GM12874 (cell line): ENCODE measurements at regions not wholly inside any gene's neighbourhood (a gene's known extent, or its start where the extent isn't known, plus 50 kb on each side); places are given as distances from the start of the nearest gene placed in this dataset.

ENCODE experiments used
- TF ChIP-seq, protein P1 (sequence below): IDR thresholded peaks from 2 replicates; pipeline ENCODE4 v1.5.1; 2011; ENCODE audit warnings: low read depth, mild to moderate bottlenecking, control low read depth, low read length, moderate library complexity; ENCODE audit not compliant: insufficient read depth

DNA sequence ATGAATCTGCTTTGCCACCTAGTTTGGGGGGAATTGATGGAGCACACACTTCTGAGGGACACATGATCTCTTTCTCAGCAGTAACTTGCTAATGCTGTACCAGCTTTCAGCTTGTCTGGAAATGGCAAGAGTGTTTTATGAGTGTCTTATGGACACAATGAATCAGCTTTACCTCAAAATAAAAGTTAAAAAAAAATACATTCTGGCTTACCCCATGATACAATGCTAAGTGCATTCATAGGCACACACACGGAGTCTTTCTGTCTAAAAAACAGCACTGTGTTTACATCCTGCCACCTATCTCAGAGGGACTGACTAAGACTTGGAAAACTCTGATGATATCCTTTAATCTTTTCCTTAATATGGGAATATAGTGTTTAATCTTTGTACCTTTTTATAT, 455.5 kb upstream of the ADAMTS5 start:
- TF ChIP-seq, protein P1, sequence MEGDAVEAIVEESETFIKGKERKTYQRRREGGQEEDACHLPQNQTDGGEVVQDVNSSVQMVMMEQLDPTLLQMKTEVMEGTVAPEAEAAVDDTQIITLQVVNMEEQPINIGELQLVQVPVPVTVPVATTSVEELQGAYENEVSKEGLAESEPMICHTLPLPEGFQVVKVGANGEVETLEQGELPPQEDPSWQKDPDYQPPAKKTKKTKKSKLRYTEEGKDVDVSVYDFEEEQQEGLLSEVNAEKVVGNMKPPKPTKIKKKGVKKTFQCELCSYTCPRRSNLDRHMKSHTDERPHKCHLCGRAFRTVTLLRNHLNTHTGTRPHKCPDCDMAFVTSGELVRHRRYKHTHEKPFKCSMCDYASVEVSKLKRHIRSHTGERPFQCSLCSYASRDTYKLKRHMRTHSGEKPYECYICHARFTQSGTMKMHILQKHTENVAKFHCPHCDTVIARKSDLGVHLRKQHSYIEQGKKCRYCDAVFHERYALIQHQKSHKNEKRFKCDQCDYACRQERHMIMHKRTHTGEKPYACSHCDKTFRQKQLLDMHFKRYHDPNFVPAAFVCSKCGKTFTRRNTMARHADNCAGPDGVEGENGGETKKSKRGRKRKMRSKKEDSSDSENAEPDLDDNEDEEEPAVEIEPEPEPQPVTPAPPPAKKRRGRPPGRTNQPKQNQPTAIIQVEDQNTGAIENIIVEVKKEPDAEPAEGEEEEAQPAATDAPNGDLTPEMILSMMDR = no peak

GRCh38 chr21:27421654-27422053, 454.8 kb upstream of the ADAMTS5 start:
- TF ChIP-seq, protein P1 = no peak

GRCh38 chr21:27419153-27419552, 452.3 kb upstream of the ADAMTS5 start:
- TF ChIP-seq, protein P1 = no peak

- TF ChIP-seq, protein P1 = no peak
These were observed 451.5 kb upstream of the ADAMTS5 start for GRCh38 chr21:27418346-27418745.

DNA sequence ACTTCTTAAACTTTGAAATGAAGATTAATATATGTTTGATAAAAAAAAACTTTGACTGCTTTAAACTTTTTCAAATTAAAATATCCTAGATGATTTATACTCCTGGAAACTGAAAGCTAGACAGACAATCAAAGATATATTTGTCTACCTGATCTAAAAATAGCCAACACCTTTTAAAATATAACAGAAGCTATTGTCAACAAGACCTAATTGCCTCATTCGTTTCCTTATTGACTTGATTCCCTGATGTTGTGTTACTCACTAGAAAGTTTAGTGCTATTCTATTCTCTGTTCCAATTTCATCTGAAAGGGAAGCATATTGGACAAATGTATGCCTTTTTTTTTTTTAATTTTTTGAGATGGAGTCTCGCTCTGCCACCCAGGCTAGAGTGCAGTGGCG, 445.6 kb upstream of the ADAMTS5 start:
- TF ChIP-seq, protein P1 = no peak

DNA sequence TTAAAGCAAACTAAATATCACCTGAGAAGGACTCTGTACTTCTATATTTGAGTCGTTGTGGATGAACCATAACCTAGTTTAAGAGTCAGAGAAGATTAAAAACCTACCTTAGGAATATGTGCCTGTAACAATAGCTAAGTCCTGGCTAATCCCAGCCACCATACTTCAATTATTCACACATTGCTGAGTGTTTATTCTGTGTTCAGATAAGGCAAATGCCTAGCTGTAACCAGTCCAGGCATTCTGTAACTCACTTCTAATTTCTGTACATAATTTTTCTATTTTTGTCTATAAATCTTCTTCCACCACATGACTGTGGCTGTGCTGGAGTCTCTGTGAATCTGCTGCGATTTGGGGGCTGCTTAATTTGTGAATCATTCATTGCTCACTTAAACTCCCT, 441.9 kb upstream of the ADAMTS5 start:
- TF ChIP-seq, protein P1 = no peak

DNA sequence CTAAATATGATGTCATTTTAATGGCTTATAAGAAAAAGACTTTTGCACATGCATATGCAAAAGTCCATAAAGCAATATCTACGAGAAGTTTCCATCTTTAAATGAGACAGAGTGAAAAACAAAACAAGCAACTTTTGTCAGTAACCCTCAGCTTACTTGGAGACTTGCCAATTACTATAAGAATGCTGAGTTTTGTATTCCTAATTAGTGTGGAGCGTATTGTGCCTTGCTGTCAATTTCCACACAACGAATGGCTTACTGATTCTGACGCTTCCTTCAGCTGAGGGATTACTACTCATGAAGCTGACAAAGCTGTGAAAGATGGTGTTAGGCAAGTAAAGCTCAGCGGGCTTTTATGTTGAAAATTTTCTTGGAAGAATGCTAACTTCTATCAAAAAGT, 440.4 kb upstream of the ADAMTS5 start:
- TF ChIP-seq, protein P1 = no peak
